GM11168 (cell line): ENCODE measurements at regions not wholly inside any gene's neighbourhood (a gene's known extent, or its start where the extent isn't known, plus 50 kb on each side); places are given as distances from the start of the nearest gene placed in this dataset.
"Not testable (repeated sequence)": the region's sequence is repeated elsewhere in the genome, so short reads cannot be mapped to it uniquely, and the experiment has no call there.

Experiments
- in situ Hi-C: fragments of 300-500 bp; cut with MboI; formaldehyde crosslinking; loops from one replicate; pipeline ENCODE4 v1.12.0; 2022; ENCODE audit warnings: low sequenced_read_pairs; ENCODE audit not compliant: unreplicated experiment

DNA sequence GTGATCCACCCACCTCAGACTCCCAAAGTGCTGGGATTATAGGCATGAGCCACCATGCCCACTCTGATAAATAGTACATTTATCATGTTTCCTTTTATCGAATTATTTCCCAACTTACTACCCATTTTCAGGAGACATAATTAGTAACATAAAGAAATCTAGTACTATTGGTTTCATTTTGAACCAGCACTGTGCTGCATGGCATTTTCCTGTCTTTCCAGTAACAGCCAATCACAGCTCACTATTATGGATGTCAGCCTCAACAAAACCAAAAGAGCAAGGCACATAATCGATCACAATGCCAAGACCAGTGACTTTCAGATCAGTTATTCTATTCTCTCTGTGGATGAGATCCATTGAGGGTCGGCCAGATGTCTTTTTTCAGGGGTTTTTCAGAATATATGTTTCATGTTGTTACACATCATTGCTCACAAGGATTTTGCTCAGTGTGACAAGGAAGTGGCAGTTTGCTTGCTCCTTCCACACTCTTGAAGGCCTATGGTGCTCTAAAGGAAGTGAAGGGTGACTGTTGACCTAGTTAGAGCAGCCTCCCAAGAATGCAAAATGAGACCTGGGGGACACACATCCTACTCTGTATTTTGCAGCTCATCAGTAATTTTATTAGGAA lies 233.4 kb downstream of the KCNRG start:
- in situ Hi-C loops, result no loop called here

GRCh38 chr13:50249144-50249521 lies 233.9 kb downstream of the KCNRG start:
- in situ Hi-C loops, result no loop called here

DNA sequence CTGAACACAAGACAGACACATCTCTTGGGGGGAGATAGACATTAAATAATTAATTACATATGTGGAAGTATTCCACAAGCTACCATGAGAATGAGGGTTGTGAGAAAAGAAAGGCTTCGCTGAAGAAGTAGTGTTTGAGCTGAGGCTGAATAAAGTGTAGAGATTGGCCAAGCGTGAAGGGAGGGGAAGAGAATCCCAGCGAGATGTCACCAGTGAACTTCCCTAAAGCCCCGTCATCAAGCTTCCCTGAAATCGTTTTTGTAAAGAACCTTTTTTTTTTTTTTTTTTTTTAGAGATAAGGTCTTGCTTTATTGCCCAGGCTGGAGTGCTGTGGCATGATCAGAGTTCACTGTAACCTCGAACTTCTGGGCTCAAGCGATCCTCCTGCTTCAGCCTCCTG lies 235.2 kb downstream of the KCNRG start:
- in situ Hi-C loops, result no loop called here

GRCh38 chr13:50255639-50256038 lies 240.4 kb downstream of the KCNRG start:
- in situ Hi-C loops, result no loop called here

GRCh38 chr13:50256536-50257321 lies 241.5 kb downstream of the KCNRG start:
- in situ Hi-C loops, result not testable (repeated sequence)

DNA sequence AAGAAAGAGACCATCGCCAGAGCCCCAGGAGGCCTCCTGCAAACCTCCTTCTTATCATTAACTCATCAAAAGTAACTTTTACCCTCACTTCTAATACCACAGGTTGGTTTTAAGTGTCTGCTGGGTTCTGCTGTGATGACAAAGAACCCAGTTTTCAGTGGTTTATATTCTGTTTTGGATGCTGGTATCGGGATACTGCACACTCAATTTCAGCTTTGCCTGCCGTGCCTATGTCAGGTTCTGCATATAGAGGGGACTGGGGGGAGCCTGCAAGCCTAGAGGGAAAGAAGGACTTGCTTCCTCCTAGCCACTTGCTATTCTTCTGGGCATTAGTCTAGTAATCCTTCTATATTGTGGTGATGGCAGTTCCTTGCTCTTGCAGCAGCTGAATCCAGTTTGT lies 242.4 kb downstream of the KCNRG start:
- in situ Hi-C loops, result no loop called here

DNA sequence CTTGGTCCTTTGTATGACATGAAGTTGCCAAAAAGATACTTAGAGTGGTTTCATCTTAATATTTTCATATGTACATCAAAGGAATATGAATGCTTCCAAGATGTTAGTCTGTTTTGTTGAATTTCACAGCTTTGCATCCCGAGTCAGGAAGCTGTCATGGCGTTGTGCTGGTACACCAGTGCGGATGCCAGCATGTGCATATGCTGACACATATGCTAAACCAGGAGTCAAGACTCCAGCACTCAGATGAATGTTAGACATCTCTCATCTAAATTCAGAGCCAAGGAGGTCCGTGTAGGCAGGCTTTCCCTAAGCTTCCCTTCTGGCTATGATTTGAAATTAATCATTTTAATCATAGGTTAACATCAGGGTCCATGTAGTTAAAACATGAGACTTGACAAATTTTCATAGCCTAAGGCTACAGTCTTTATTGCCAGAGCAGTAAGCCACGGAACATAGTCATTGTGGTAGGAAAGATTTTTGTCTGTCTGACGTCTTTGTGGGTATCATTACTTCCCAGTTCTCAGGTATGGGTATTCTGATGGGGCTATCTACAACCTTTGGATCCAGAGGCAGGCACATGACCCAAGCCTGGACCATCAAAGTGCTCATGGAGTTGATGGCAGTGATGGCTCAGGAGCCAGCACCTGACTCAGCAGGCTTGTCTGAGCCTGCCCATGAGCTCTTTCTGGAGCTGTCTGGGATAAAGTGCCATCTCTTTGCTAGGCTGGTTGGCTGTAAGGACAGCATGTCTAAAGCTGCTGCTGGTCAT lies 246.1 kb downstream of the KCNRG start:
- in situ Hi-C loops, result no loop called here

DNA sequence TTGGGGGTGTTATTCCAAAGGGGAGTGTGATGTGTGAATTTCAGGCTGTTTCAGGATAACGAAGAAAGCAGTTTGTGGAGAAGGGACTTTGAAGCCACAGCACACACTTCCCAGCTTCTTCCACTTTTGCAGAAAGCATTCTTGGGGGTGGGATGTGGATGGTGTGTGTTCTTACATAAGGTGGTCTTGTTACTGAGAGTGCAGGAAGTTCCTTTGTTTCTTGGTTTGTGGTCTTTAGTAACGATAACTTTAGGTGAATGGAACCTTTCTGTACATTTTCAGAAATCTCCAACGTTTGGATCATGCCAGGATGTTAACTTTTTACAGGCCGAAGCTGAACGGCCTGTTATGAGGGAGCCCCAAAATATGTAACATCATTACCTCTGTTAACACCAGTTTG lies 251.8 kb downstream of the KCNRG start:
- in situ Hi-C loops, result no loop called here

GRCh38 chr13:50267917-50268316 lies 252.7 kb downstream of the KCNRG start:
- in situ Hi-C loops, result no loop called here

- in situ Hi-C loops, result no loop called here
Measured at GRCh38 chr13:50268500-50268899, 253.3 kb downstream of the KCNRG start.

DNA sequence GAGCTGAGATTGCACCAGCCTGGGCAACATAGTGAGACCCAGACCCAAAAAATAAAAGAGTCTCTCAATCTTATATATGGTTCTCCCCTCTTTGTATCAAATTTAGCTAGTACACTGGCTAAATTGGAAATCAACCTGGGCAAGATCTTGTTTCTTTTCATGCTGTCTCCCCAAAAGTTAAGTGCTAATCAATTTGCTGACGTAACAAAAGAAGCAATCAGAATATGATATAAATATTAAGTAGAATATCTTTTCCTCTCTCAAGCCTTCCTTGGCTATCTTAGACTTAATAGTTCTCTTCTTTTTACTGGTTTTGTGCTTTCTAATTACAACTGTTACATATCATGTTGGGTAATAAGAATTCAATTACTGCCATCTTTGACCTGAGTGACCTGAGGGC lies 258.9 kb downstream of the KCNRG start:
- in situ Hi-C loops, result no loop called here

GRCh38 chr13:50275392-50276063 lies 260.3 kb downstream of the KCNRG start:
- in situ Hi-C loops, result no loop called here

- in situ Hi-C loops, result no loop called here
Measured at GRCh38 chr13:50276550-50276949, 261.3 kb downstream of the KCNRG start.

DNA sequence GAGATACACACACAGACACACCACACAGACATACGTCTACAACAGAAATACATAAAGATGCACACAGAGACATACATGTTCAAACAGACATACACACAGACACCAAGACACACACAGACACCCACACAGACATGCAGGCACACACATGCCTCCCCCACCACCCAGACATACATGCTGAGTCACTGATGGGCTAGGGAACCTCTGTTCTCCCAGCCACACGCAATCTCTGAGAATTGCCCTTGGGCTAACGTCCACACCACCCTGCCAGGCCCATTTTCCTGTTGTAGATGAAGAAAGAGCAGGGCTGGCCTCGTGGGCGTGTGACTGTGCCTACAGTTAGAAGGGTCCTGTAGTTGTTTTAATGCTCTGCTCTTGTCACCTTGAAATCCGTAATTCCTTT lies 261.9 kb downstream of the KCNRG start:
- in situ Hi-C loops, result no loop called here

GRCh38 chr13:50277906-50278305 lies 262.7 kb downstream of the KCNRG start:
- in situ Hi-C loops, result no loop called here

DNA sequence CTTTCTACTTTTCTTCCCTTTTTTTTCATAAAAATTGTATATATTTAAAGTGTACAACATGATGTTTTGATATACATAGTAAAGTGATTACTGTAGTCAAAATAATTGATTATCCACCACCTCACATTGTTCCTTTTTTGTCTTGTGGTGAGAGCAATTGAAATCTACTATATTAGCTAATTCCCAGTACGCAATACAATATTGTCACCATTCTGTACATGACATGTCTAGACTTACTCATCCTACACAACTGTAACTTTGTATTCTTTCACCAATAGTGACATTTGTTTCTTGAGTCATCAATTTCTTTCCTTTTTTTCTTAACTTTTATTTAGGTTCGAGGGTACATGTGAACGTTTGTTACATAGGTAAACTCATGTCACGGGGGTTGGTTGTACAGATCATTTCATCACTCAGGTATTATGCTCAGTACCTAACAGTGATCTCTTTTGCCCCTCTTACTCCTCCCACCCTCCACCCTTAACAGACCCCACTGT lies 265.2 kb downstream of the KCNRG start:
- in situ Hi-C loops, result no loop called here

DNA sequence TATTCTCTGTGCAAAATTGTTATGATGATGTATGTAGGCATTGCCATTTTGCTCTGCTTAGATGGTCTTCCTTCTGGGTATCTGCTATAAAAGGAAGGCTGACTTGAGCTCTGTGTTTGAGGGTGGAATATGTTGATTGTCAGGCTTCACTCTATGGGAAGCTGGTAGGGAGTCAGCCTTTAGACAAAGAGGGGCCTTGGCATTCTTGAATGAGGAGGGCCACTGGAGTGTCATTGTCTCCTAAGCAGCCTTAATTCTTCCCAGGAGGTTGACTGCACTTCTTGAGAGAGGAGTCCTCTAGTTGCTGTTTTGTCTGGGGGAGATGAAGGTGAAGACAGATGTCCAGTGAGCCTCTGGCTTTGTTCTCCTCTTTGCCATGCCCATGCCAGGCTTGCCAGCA lies 266.8 kb downstream of the KCNRG start:
- in situ Hi-C loops, result no loop called here

GRCh38 chr13:50283017-50283416 lies 267.8 kb downstream of the KCNRG start:
- in situ Hi-C loops, result no loop called here

DNA sequence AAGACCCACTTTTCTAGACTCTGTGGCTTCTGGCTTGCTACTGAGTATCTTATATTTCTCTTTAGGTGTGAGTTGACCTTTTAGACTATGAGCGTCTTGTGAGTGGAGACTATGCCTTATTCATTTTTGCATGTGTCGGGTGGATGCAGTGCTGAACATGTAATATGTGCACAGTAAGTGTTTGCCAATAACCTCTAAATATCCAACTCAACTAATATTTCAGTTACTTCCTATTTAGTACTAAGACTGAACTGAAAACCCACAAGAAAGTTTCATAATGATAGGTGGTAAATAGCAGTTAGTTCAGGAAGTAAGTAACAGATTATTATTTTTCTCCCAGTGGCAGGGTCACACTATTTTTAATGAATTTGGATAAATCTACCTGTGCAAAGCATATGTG lies 269.3 kb downstream of the KCNRG start:
- in situ Hi-C loops, result no loop called here

GRCh38 chr13:50285283-50285682 lies 270.0 kb downstream of the KCNRG start:
- in situ Hi-C loops, result no loop called here

DNA sequence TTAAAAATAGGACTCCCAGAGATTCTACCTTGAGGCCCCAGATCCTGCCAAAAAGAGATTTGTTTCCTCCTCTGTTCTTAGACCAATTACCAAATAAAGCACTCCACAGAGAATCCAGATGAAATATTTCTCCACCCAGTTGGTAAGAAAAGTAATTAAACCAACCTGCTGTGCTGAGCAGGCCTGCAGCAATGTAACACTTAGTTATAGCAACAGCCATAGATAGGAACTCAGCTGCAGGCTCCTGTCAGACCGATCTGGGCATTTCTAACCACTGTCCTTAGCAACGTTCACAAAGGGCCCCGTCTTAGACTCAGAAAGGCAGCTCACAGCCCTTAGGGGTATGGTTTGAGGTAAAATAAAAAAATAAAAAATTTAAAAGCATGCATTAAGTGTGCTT lies 271.1 kb downstream of the KCNRG start:
- in situ Hi-C loops, result no loop called here
